Stimulated activated CD4-positive, alpha-beta T cell treated with anti-CD3 and anti-CD28 coated beads, Interleukin-12 subunit alpha, Interleukin-12 subunit beta, amount 100 ng/mL, for 48 hours (primary cell): ENCODE measurements at regions not wholly inside any gene's neighbourhood (a gene's known extent, or its start where the extent isn't known, plus 50 kb on each side); places are given as distances from the start of the nearest gene placed in this dataset.

Experiments
- DNase-seq, 3 donors: peaks; one replicate each; pipeline ENCODE4 v3.0.0-alpha.2; 2020; ENCODE audit warnings: low read depth in 2 of 3, low spot score in 1 of 3

DNA sequence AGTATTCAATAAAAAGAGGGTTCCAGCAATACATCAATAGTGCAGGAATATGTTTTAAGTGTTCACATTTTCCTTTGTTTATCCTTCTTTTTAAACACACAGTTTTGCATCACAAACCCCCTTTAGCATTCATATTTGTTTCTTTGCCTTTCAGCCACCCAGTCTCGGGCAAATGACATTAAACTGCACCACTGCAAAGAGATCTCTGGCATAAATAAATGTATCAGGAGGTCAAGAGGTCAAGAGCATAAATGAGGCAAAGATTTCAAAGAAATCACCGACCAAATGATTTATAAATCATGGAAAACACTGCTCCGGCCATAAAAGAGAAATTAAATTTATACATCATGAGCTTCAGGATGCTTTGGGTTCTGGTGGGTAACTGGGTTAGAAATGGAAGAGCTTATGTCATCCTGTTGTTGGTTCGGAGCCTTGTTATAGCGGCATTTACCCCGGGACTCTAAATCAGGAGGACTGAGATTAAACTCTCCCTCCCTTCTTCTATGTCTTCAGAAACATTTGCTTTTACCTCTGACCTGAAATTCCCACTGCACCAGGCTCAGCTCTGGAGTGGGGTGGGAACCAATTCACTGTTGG lies 449.6 kb upstream of the CLINT1 start:
- DNase-seq: no peak

GRCh38 chr5:158305861-158306260 lies 446.9 kb upstream of the CLINT1 start:
- DNase-seq: no peak

- no peak for DNase-seq
Measured at GRCh38 chr5:158304607-158305006, 445.7 kb upstream of the CLINT1 start.

DNA sequence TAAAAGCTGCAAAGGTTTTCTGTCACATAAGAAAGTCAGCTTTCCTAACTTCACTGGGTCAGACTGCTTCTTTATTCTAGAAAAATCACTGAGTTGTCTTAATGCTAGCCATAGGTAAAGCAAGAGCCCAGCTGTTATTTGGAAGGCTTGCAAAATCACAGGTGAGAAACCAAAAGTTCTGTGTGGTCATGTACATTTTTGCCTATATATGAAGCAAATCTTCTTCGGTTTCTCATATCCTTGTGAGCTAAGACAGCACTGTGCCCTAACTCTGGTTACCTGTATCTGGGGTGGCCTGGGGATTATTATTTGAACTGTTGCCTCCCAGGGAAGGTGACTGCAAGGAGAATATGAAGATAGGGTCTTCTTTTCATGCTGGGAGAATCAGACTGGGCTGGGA lies 444.9 kb upstream of the CLINT1 start:
- DNase-seq: no peak

- no peak for DNase-seq
Measured at GRCh38 chr5:158303275-158303674, 444.3 kb upstream of the CLINT1 start.

- DNase-seq: no peak
Measured at GRCh38 chr5:158302029-158302428, 443.1 kb upstream of the CLINT1 start.

DNA sequence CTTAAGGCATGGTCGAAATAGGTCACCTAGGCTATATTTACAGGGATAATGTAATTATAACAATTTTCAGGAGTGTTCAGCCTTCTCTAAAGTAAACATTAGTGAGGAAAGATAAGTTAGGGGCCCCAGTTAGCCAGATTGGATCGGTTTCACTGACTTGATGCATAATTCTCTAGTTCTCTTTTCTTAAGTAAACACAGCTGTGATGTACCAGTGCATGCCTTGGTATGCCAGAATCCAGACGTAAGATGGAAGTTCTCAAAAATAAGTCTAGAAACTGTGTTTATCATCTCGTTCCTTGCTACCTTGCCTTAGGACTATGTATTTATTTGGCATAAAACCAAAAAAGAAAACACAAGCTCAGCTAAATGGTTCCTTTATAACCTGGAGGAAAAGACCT lies 442.2 kb upstream of the CLINT1 start:
- no peak for DNase-seq

GRCh38 chr5:158300256-158300655 lies 441.3 kb upstream of the CLINT1 start:
- DNase-seq: no peak

GRCh38 chr5:158297002-158297527 lies 438.1 kb upstream of the CLINT1 start:
- DNase-seq: no peak

DNA sequence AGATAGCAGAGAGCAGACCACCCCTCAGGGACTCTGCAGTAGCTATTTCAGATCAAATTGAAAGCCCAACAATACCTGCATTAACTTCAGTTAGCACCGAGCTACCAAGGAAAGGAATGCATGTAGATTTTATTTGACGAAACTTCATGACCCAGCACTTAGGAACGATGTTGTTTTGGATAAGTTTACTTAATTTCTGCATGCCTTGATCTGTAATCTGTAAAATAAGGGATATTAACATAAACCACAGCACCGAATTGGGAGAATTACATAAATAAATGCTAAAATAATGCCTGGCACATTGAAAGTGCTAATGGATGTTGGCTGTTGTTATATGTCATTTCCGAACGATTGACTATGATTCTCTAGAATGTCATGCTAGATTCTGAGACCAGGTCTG lies 435.8 kb upstream of the CLINT1 start:
- DNase-seq: no peak

- DNase-seq: no peak
Measured at GRCh38 chr5:158292981-158293380, 434.0 kb upstream of the CLINT1 start.

DNA sequence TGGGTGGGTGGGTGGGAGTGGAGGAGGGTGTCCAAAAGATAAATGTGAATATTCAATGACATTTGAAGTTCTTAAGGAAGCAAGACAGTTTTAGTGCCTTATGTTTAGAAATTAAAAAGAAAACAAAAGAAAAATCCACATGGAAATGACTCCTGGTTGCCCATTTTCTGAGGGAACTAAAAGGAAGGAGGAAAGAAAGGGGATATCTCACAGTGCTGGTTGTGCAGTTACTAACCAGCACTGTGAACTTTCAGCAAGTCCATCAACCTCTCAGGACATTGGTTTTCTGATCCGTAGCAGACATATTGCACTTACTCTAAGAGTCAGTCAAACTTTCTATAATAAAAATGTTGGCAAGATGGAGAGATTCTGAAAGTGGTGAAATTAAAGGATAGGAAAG lies 431.0 kb upstream of the CLINT1 start:
- DNase-seq: no peak

DNA sequence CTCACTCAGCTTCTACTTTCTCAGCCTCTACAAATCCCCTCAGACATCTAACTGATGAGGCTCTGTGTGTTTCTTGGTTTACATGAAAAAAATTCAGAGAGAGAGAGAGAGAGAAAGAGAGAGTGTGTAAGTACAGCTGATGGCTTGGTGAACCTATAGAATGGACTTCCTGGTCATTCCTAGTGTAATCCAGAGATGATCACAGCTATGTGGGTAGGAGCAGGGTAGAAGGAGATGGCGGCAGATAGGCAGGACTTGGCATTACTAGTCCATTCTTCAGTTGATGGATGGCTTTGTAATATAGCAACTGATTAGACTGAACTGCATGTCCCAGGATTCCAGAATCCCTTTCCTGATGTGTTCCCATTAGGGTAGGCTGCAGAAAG lies 429.3 kb upstream of the CLINT1 start:
- no peak for DNase-seq

DNA sequence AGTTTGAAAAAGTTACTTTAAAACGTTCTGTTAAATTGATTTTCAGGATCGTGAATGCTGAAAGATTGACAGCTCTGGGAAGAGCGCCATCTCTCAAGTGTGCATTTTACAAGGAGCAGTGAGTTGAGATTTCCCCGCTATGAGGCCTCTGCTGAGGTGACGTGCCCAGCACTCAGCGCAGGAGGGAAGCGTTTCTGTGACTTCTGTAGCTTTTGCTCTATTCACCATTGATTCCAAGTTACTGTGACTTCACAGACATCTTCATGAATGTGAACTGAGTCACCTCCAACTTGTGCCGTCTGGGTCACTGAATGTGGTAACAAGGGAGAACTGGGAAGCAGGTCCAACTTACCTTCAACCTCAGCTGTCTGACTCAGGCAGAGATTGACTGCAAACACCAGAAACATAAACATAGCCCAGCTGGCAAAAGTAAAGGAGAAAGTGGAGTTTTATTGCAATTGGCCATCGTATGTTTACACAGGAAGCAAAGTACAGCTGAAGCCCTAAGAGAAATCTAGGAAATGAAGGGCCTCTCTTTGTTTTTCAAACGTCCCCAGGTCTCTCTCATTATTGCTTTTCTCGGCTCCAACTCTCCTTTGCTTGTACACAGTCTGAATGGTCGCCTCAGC lies 428.8 kb upstream of the CLINT1 start:
- no peak for DNase-seq

DNA sequence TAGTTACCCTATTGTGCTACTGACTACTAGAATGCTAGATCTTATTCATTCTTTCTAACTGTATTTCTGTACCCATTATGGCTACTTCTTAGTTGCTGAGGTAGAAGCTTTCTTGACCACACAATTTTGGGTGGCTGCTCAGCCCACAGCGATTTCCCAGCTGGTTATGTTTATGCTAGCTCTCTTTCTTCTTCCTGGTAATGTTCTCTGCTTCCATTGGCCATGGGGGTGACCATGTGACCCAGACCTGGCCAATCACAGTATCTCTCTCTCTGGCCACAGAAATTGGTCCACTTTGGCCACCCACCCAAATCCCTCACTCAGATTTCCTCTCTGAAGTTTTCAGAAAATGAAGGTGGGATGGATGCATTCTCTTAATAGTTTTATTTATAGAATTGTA lies 427.9 kb upstream of the CLINT1 start:
- no peak for DNase-seq

DNA sequence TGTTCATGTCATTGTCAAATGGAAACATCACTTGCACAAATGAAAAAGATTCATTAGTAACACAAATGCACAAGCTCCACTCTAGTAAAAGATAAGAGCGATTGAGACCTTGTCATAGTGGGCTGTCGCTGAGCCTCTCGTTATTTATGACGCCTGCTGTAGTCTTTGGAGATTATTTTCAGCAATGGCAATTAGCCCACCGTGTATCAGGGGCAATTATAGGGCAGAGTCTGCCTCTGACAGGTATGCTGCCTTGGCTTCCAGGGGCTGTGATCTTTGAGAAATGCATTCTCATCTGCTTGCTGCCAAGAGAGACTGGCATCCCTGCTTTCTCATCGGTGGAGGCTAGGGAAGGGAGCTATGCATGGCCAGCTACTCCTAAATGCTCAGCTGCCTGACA lies 426.8 kb upstream of the CLINT1 start:
- no peak for DNase-seq

GRCh38 chr5:158284242-158284641 lies 425.3 kb upstream of the CLINT1 start:
- no peak for DNase-seq

DNA sequence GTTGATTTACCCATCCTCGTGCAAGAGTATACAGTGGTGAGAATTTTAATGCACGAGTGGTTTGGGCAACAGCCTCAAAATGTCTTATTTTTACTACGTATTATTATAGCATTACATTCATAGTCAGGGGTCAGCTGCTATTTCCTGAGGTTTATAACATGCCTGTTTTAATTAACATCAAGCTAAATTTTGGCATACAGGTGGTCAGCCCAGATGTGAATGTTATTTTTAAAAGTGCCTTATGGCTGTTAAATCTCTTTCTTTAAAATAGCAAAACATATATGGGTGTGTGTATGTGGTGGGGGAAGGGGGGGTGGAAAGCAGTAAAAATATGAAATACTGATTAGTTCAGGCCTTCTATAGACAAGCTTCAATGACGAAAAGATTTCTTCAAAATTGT lies 424.5 kb upstream of the CLINT1 start:
- DNase-seq: no peak

- no peak for DNase-seq
Measured at GRCh38 chr5:158278216-158278925, 419.4 kb upstream of the CLINT1 start.

GRCh38 chr5:158277276-158277675 lies 418.3 kb upstream of the CLINT1 start:
- DNase-seq: no peak

DNA sequence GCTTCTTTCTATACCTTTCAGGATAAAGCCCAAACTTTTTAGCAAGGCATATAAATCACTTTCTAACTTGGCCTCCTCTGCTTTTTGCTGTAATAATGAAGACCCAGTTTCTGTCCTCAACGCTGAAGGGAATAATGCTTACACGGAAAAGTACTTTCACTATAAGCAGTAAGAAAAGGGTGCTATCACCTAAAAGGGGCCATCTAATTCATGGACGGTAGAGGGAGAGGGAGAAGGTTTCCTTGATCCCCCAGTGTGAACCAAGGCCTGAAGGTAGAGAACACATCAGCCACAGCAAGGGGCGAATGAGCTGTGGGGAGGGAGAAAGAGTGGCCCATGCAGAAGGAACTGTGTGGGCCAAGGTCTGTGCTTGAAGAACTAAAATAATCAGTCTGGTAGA lies 417.7 kb upstream of the CLINT1 start:
- DNase-seq: no peak

DNA sequence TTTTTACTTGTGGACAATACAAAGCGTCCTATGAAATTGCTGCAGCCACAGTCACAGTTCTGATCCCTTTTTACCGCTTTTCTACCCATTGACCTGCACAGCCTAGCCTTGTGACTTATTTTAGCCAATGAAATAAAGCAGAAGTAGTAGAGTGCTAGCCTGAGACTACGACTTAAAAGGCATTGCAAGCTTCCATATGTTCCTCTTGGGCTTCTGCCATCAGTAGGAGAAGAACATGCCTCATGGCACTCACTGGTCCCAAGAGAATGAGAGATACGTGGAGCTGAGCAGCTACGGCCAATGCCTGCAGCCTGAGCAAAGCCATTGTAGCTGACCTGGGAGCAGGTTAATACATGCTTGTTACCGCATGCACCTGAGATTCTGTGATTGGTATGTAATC lies 416.6 kb upstream of the CLINT1 start:
- no peak for DNase-seq

DNA sequence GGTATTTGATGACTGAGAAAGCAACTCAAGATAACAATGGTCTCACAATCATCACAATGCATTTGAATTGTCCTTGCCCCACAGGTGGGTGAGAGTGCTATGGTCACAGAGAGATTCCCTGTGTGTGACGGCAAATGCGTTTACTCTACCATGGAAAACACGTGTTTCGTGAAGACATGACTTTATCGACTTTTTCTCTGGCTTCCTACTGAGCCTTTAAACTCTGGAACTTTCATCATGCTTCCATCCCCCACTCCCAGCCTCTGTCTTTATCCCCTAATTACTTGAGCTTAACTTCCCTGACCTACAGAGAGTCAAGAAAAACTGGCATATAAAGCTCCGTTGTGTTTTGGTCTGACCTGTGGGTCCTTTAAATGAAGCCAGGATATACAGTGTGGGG lies 414.1 kb upstream of the CLINT1 start:
- DNase-seq: no peak
